ENCODE measurements at regions not wholly inside any gene's neighbourhood (a gene's known extent, or its start where the extent isn't known, plus 50 kb on each side); places are given as distances from the start of the nearest gene placed in this dataset.

- no peak overlapping the region for H3K9ac ChIP-seq (ENCODE audit: low read depth, low read length, poor library complexity, severe bottlenecking)
- no peak overlapping the region for H3K4me2 ChIP-seq (ENCODE audit: low read depth, low read length, poor library complexity, severe bottlenecking)
- H3F3A ChIP-seq (ENCODE audit: low read depth): no peaks in the 10 kb centered on the region
- H3K36me3 ChIP-seq (ENCODE audit: insufficient read depth, low read length): no peaks in the 10 kb centered on the region
- no peak overlapping the region for H2AFZ ChIP-seq (ENCODE audit: low read length)
- H3K9me2 ChIP-seq (replicated peaks; ENCODE audit: low read depth, low read length): no peaks in the 10 kb centered on the region
- H3K4me1 ChIP-seq (ENCODE audit: insufficient read depth, low read length, poor library complexity, severe bottlenecking): no peaks in the 10 kb centered on the region
- TF ChIP-seq, protein P1, sequence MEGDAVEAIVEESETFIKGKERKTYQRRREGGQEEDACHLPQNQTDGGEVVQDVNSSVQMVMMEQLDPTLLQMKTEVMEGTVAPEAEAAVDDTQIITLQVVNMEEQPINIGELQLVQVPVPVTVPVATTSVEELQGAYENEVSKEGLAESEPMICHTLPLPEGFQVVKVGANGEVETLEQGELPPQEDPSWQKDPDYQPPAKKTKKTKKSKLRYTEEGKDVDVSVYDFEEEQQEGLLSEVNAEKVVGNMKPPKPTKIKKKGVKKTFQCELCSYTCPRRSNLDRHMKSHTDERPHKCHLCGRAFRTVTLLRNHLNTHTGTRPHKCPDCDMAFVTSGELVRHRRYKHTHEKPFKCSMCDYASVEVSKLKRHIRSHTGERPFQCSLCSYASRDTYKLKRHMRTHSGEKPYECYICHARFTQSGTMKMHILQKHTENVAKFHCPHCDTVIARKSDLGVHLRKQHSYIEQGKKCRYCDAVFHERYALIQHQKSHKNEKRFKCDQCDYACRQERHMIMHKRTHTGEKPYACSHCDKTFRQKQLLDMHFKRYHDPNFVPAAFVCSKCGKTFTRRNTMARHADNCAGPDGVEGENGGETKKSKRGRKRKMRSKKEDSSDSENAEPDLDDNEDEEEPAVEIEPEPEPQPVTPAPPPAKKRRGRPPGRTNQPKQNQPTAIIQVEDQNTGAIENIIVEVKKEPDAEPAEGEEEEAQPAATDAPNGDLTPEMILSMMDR (conservative IDR thresholded peaks at IDR 0.05; ENCODE audit: low read length): no peak
- TF ChIP-seq EZH2phosphoT487 (IDR thresholded peaks at IDR 0.05; ENCODE audit: borderline replicate concordance): no peak
- H3K4me3 ChIP-seq (ENCODE audit: low read length, poor library complexity, severe bottlenecking): no peak overlapping the region
- no peaks in the 10 kb centered on the region for H3K79me2 ChIP-seq (ENCODE audit: insufficient read depth, low read length)
- no peaks in the 10 kb centered on the region for H4K20me1 ChIP-seq (ENCODE audit: insufficient read depth, low read length, poor library complexity, severe bottlenecking)
- H3K27me3 ChIP-seq (ENCODE audit: insufficient read depth, low read length, poor library complexity, severe bottlenecking): no peaks in the 10 kb centered on the region
- H3K9me3 ChIP-seq (ENCODE audit: insufficient read depth, low read depth, low read length): no peaks in the 10 kb centered on the region
Observed at GRCh38 chr21:25383545-25383944, 223.7 kb downstream of the MRPL39 start.

- H3K4me2 ChIP-seq (ENCODE audit: low read depth, low read length, poor library complexity, severe bottlenecking): no peak overlapping the region
- H3F3A ChIP-seq (ENCODE audit: low read depth): no peaks in the 10 kb centered on the region
- H4K20me1 ChIP-seq (ENCODE audit: insufficient read depth, low read length, poor library complexity, severe bottlenecking): no peaks in the 10 kb centered on the region
Observed at GRCh38 chr21:25381936-25382452, 225.3 kb downstream of the MRPL39 start.

GRCh38 chr21:25375675-25376074 lies 231.6 kb downstream of the MRPL39 start:
- H3K4me2 ChIP-seq (ENCODE audit: low read depth, low read length, poor library complexity, severe bottlenecking): no peak overlapping the region
- no peak overlapping the region for H3K9ac ChIP-seq (ENCODE audit: low read depth, low read length, poor library complexity, severe bottlenecking)
- H3F3A ChIP-seq (ENCODE audit: low read depth): no peaks in the 10 kb centered on the region
- TF ChIP-seq, protein P1 (conservative IDR thresholded peaks at IDR 0.05; ENCODE audit: low read length): no peak
- no peak for TF ChIP-seq EZH2phosphoT487 (IDR thresholded peaks at IDR 0.05; ENCODE audit: borderline replicate concordance)
- H3K79me2 ChIP-seq (ENCODE audit: insufficient read depth, low read length): no peaks in the 10 kb centered on the region
- H3K36me3 ChIP-seq (ENCODE audit: insufficient read depth, low read length): no peaks in the 10 kb centered on the region
- H3K9me3 ChIP-seq (ENCODE audit: insufficient read depth, low read depth, low read length): no peaks in the 10 kb centered on the region
- H3K4me3 ChIP-seq (ENCODE audit: low read length, poor library complexity, severe bottlenecking): no peak overlapping the region
- H4K20me1 ChIP-seq (ENCODE audit: insufficient read depth, low read length, poor library complexity, severe bottlenecking): no peaks in the 10 kb centered on the region
- no peaks in the 10 kb centered on the region for H3K27me3 ChIP-seq (ENCODE audit: insufficient read depth, low read length, poor library complexity, severe bottlenecking)
- no peaks in the 10 kb centered on the region for H3K4me1 ChIP-seq (ENCODE audit: insufficient read depth, low read length, poor library complexity, severe bottlenecking)
- H2AFZ ChIP-seq (ENCODE audit: low read length): no peak overlapping the region
- H3K9me2 ChIP-seq (replicated peaks; ENCODE audit: low read depth, low read length): no peaks in the 10 kb centered on the region

More at GRCh38 chr21:25381936-25382452, 225.3 kb downstream of the MRPL39 start:
- H3K36me3 ChIP-seq (ENCODE audit: insufficient read depth, low read length): no peaks in the 10 kb centered on the region
- no peaks in the 10 kb centered on the region for H3K27me3 ChIP-seq (ENCODE audit: insufficient read depth, low read length, poor library complexity, severe bottlenecking)
- no peaks in the 10 kb centered on the region for H3K79me2 ChIP-seq (ENCODE audit: insufficient read depth, low read length)
- TF ChIP-seq EZH2phosphoT487 (IDR thresholded peaks at IDR 0.05; ENCODE audit: borderline replicate concordance): no peak
- TF ChIP-seq, protein P1 (conservative IDR thresholded peaks at IDR 0.05; ENCODE audit: low read length): no peak
- no peaks in the 10 kb centered on the region for H3K4me1 ChIP-seq (ENCODE audit: insufficient read depth, low read length, poor library complexity, severe bottlenecking)
- H3K9ac ChIP-seq (ENCODE audit: low read depth, low read length, poor library complexity, severe bottlenecking): no peak overlapping the region
- H2AFZ ChIP-seq (ENCODE audit: low read length): no peak overlapping the region
- H3K9me2 ChIP-seq (replicated peaks; ENCODE audit: low read depth, low read length): no peaks in the 10 kb centered on the region
- H3K4me3 ChIP-seq (ENCODE audit: low read length, poor library complexity, severe bottlenecking): no peak overlapping the region
- no peaks in the 10 kb centered on the region for H3K9me3 ChIP-seq (ENCODE audit: insufficient read depth, low read depth, low read length)

Data from Loucy (cell line).